PFSK-1 (cell line): ENCODE measurements at regions not wholly inside any gene's neighbourhood (a gene's known extent, or its start where the extent isn't known, plus 50 kb on each side); places are given as distances from the start of the nearest gene placed in this dataset.

ENCODE experiments used
- FOXP2 ChIP-seq: optimal IDR thresholded peaks from 2 replicates; pipeline ENCODE3; 2011; ENCODE audit warnings: borderline replicate concordance, control low read depth, inconsistent platforms; ENCODE audit not compliant: insufficient read depth; ENCODE audit errors: extremely low read length, extremely low read depth
- POLR2AphosphoS5 ChIP-seq: IDR thresholded peaks from 2 replicates; pipeline ENCODE4 v1.6.1; 2012; ENCODE audit warnings: low read depth, mild to moderate bottlenecking, control low read depth, low read length, moderate library complexity
- REST ChIP-seq, 2 experiments: IDR thresholded peaks; 2 replicates each; pipeline versions ENCODE4 v1.6.1 to v1.8.0; 2011 to 2012; ENCODE audit warnings: low read depth in 2 of 2, low read length in 2 of 2, control low read depth in 1 of 2, inconsistent platforms in 1 of 2, mild to moderate bottlenecking in 1 of 2, moderate library complexity in 1 of 2; ENCODE audit not compliant: insufficient read depth in 1 of 2
- SIN3A ChIP-seq: IDR thresholded peaks from 2 replicates; pipeline ENCODE4 v1.6.1; 2012; ENCODE audit warnings: mild to moderate bottlenecking, low read length, moderate library complexity, borderline replicate concordance; ENCODE audit not compliant: insufficient read depth
- TAF1 ChIP-seq: IDR thresholded peaks from 2 replicates; pipeline ENCODE4 v1.6.1; 2012; ENCODE audit warnings: low read length, control low read depth, borderline replicate concordance; ENCODE audit not compliant: insufficient read depth

GRCh38 chr1:4016351-4017130 is 116.5 kb upstream of the C1orf174 start:
- TF ChIP-seq REST (IDR thresholded peaks at IDR 0.05; ENCODE audit: insufficient read depth in 1 of 2, low read depth in 2 of 2, low read length in 2 of 2): no peak
- no peak for TF ChIP-seq FOXP2
- no peak for TF ChIP-seq POLR2AphosphoS5
- TF ChIP-seq TAF1: no peak
- TF ChIP-seq SIN3A: no peak
